GM18505 (cell line): ENCODE measurements at regions not wholly inside any gene's neighbourhood (a gene's known extent, or its start where the extent isn't known, plus 50 kb on each side); places are given as distances from the start of the nearest gene placed in this dataset.

Experiments
- ATAC-seq: cut with Tn5 transposase; IDR thresholded peaks from one replicate; pipeline ENCODE4 v1.9.1; 2021; ENCODE audit not compliant: unreplicated experiment
- POLR2A ChIP-seq: IDR thresholded peaks from 4 replicates; pipeline ENCODE4 v1.6.1; 2011; ENCODE audit warnings: borderline replicate concordance; ENCODE audit not compliant: insufficient read depth, insufficient read length; ENCODE audit errors: extremely low read depth

GRCh38 chr13:40023595-40024203, 368.2 kb downstream of the COG6 start:
- no peak for ATAC-seq
- no peak for TF ChIP-seq POLR2A

- ATAC-seq, result no peak
- TF ChIP-seq POLR2A, result no peak
Measured at GRCh38 chr13:40024204-40024966, 368.9 kb downstream of the COG6 start.

GRCh38 chr13:40024967-40025714, 369.7 kb downstream of the COG6 start:
- TF ChIP-seq POLR2A, result no peak
- no peak for ATAC-seq

GRCh38 chr13:40026174-40026585, 370.7 kb downstream of the COG6 start:
- no peak for TF ChIP-seq POLR2A
- ATAC-seq, result peak; percentile 96

GRCh38 chr13:40026741-40027140, 371.3 kb downstream of the COG6 start:
- TF ChIP-seq POLR2A, result no peak
- ATAC-seq, result peak; percentile 21

GRCh38 chr13:40028446-40028845, 373.0 kb downstream of the COG6 start:
- ATAC-seq, result no peak

GRCh38 chr13:40031031-40031430, 375.6 kb downstream of the COG6 start:
- TF ChIP-seq POLR2A, result no peak
- ATAC-seq, result no peak

More at GRCh38 chr13:40028446-40028845, 373.0 kb downstream of the COG6 start:
- no peak for TF ChIP-seq POLR2A

- TF ChIP-seq POLR2A, result no peak
- no peak for ATAC-seq
Measured at GRCh38 chr13:40039061-40039460, 383.6 kb downstream of the COG6 start.

GRCh38 chr13:40042991-40043390, 387.5 kb downstream of the COG6 start:
- no peak for ATAC-seq
- no peak for TF ChIP-seq POLR2A

GRCh38 chr13:40043764-40044163, 388.3 kb downstream of the COG6 start:
- ATAC-seq, result no peak
- no peak for TF ChIP-seq POLR2A

- TF ChIP-seq POLR2A, result no peak
- ATAC-seq, result peak; percentile 64
Measured at GRCh38 chr13:40047322-40047771, 391.9 kb downstream of the COG6 start.

GRCh38 chr13:40048551-40048950, 393.1 kb downstream of the COG6 start:
- ATAC-seq, result no peak
- no peak for TF ChIP-seq POLR2A

- no peak for ATAC-seq
Measured at GRCh38 chr13:40052954-40053353, 397.5 kb downstream of the COG6 start.

More at GRCh38 chr13:40052954-40053353, 397.5 kb downstream of the COG6 start:
- no peak for TF ChIP-seq POLR2A
